CD4-positive, alpha-beta T cell (primary cell): ENCODE measurements at regions not wholly inside any gene's neighbourhood (a gene's known extent, or its start where the extent isn't known, plus 50 kb on each side); places are given as distances from the start of the nearest gene placed in this dataset.

Source experiments
- ATAC-seq: fragments of 200-7000 bp; cut with Tn5 transposase; one replicate; pipeline ENCODE4 v1.10.0; 2022; ENCODE audit warnings: mild to moderate bottlenecking; ENCODE audit not compliant: poor library complexity
- CTCF ChIA-PET: fragments of 350-600 bp; sonication (Branson Sonifier 250); formaldehyde crosslinking; loops from one replicate; lab custom pipeline; 2021; ENCODE audit warnings: antibody characterized with exemption, inconsistent platforms; lab: Charles Lee
- POLR2A ChIA-PET: fragments of 350-600 bp; sonication (Branson Sonifier 250); formaldehyde crosslinking; loops from one replicate; lab custom pipeline; 2021; ENCODE audit warnings: antibody characterized with exemption, inconsistent platforms; lab: Charles Lee
- DNase-seq, 14 experiments: peaks; one replicate each; pipeline ENCODE4 v3.0.0-alpha.2; 2013 to 2020; ENCODE audit warnings: mixed read lengths in 2 of 14
- H3K27ac ChIP-seq, 2 donors: one replicate each; pipeline versions ENCODE4 v1.5.1 to v1.7.0; 2013; ENCODE audit warnings: low read length in 2 of 2, low read depth in 1 of 2, mild to moderate bottlenecking in 1 of 2
- H3K27me3 ChIP-seq, 2 experiments: 1 replicate in 1 of 2; 2 replicates in 1 of 2; pipeline versions ENCODE4 v1.6.1 to v1.7.0; 2013; ENCODE audit warnings: low read length in 2 of 2, control low read depth in 1 of 2, mild to moderate bottlenecking in 1 of 2, moderate library complexity in 1 of 2; ENCODE audit not compliant: insufficient read depth in 2 of 2, control insufficient read depth in 1 of 2
- H3K36me3 ChIP-seq: one replicate; pipeline ENCODE4 v1.6.1; 2013; ENCODE audit warnings: low read length, control low read depth; ENCODE audit not compliant: insufficient read depth
- H3K4me1 ChIP-seq: one replicate; pipeline ENCODE4 v1.6.1; 2013; ENCODE audit warnings: low read length, control low read depth; ENCODE audit not compliant: insufficient read depth
- H3K4me3 ChIP-seq: one replicate; pipeline ENCODE4 v1.5.1; 2013; ENCODE audit warnings: mild to moderate bottlenecking, low read length, moderate library complexity
- H3K9me3 ChIP-seq, 2 experiments: 1 replicate in 1 of 2; 2 replicates in 1 of 2; pipeline versions ENCODE4 v1.6.1 to v1.7.0; 2013; ENCODE audit warnings: low read length in 2 of 2, mild to moderate bottlenecking in 2 of 2, control low read depth in 1 of 2, moderate library complexity in 1 of 2; ENCODE audit not compliant: control insufficient read depth in 1 of 2, insufficient read depth in 1 of 2
- H3K27ac Mint-ChIP-seq: one replicate; pipeline ENCODE4 v1.8.0; 2020; ENCODE audit warnings: mixed read lengths
- H3K27me3 Mint-ChIP-seq: one replicate; pipeline ENCODE4 v1.8.0; 2021; ENCODE audit warnings: mixed read lengths
- H3K36me3 Mint-ChIP-seq: one replicate; pipeline ENCODE4 v1.8.0; 2021; ENCODE audit warnings: low read depth, mixed read lengths
- H3K4me1 Mint-ChIP-seq: one replicate; pipeline ENCODE4 v1.8.0; 2021; ENCODE audit warnings: low read depth, mixed read lengths
- H3K4me3 Mint-ChIP-seq: one replicate; pipeline ENCODE4 v1.8.0; 2020; ENCODE audit warnings: mild to moderate bottlenecking, mixed read lengths
- H3K9me3 Mint-ChIP-seq: one replicate; pipeline ENCODE4 v1.8.0; 2020; ENCODE audit warnings: mixed read lengths
- CTCF ChIP-seq: fragments of 200-600 bp; IDR thresholded peaks from one replicate; pipeline ENCODE4 v1.8.0; 2022; ENCODE audit warnings: antibody characterized with exemption, mild to moderate bottlenecking
- intact Hi-C, 2 experiments: fragments of 100-400 bp; cut with DNase I in 1 of 2; cut with micrococcal nuclease in 1 of 2; formaldehyde crosslinking; loops; one replicate each; pipeline versions ENCODE4 v1.15.1 to v1.9.0; 2023 to 2025; cut with DNase I, micrococcal nuclease

GRCh38 chr22:26847046-26847445 lies 189.7 kb downstream of the MIAT start:
- Mint-ChIP-seq H3K9me3 (no peaks in the 10 kb centered on the region), H3K4me1 (no peaks in the 10 kb centered on the region), H3K36me3 (no peaks in the 10 kb centered on the region), H3K4me3 (no peak overlapping the region), H3K27me3 (no peaks in the 10 kb centered on the region), H3K27ac (no peak overlapping the region)
- Histone ChIP-seq H3K4me3 (no peak overlapping the region), H3K27ac (no peak overlapping the region), H3K36me3 (no peaks in the 10 kb centered on the region), H3K27me3 (no peaks in the 10 kb centered on the region), H3K9me3 (peaks cover 0 to 4% of the 10 kb centered on the region in 2 experiments), H3K4me1 (no peaks in the 10 kb centered on the region)
- ATAC-seq (no peak), DNase-seq (no peak)
- intact Hi-C loops, result no loop called here
- TF ChIP-seq CTCF, result no peak
- CTCF ChIA-PET, result no interaction called here
- POLR2A ChIA-PET, result no interaction called here

- no peaks in the 10 kb centered on the region for H3K27me3 Mint-ChIP-seq
- Histone ChIP-seq H3K4me1 (no peaks in the 10 kb centered on the region), H3K27me3 (no peaks in the 10 kb centered on the region), H3K27ac (no peak overlapping the region), H3K9me3 (no peaks in the 10 kb centered on the region), H3K36me3 (peaks cover 4% of the 10 kb centered on the region), H3K4me3 (no peak overlapping the region)
- no peak overlapping the region for H3K4me3 Mint-ChIP-seq
- H3K27ac Mint-ChIP-seq, result no peak overlapping the region
- ATAC-seq (no peak), DNase-seq (no peak)
- no peaks in the 10 kb centered on the region for H3K4me1 Mint-ChIP-seq
- CTCF ChIA-PET, result no interaction called here
- intact Hi-C loops, result no loop called here
- peaks cover 1% of the 10 kb centered on the region for H3K36me3 Mint-ChIP-seq
- H3K9me3 Mint-ChIP-seq, result no peaks in the 10 kb centered on the region
- no peak for TF ChIP-seq CTCF
- POLR2A ChIA-PET, result no interaction called here
Measured at GRCh38 chr22:26847816-26848215, 190.4 kb downstream of the MIAT start.

GRCh38 chr22:26848244-26848920 lies 191.0 kb downstream of the MIAT start:
- Mint-ChIP-seq H3K36me3 (peaks cover 5% of the 10 kb centered on the region), H3K27ac (no peak overlapping the region), H3K4me1 (no peaks in the 10 kb centered on the region), H3K4me3 (no peak overlapping the region), H3K9me3 (no peaks in the 10 kb centered on the region), H3K27me3 (no peaks in the 10 kb centered on the region)
- ChIA-PET POLR2A (no interaction called here), CTCF (no interaction called here)
- Histone ChIP-seq H3K4me1 (no peaks in the 10 kb centered on the region), H3K36me3 (peaks cover 4% of the 10 kb centered on the region), H3K27ac (no peak overlapping the region), H3K27me3 (no peaks in the 10 kb centered on the region), H3K4me3 (no peak overlapping the region), H3K9me3 (no peaks in the 10 kb centered on the region)
- intact Hi-C loops, result no loop called here
- no peak for ATAC-seq
- DNase-seq, result no peak
- TF ChIP-seq CTCF, result no peak
